AG04449 (cell line): ENCODE measurements at regions not wholly inside any gene's neighbourhood (a gene's known extent, or its start where the extent isn't known, plus 50 kb on each side); places are given as distances from the start of the nearest gene placed in this dataset.

Experiments
- CTCF ChIA-PET: fragments of 350-600 bp; formaldehyde crosslinking; extraction: SDS; loops from one replicate; lab custom pipeline; 2021; ENCODE audit warnings: antibody characterized with exemption; lab: Yijun Ruan, JAX
- POLR2A ChIA-PET: fragments of 400-600, 350-600 bp; formaldehyde crosslinking; extraction: SDS; loops from one replicate; lab custom pipeline; 2020; ENCODE audit warnings: antibody characterized with exemption, inconsistent platforms; lab: Yijun Ruan, JAX
- DNase-seq: peaks from one replicate; pipeline ENCODE4 v3.0.0-alpha.2; 2010; ENCODE audit warnings: low read depth, low spot score
- H3K4me3 ChIP-seq: 2 replicates; pipeline ENCODE4 v1.5.1; 2011; ENCODE audit warnings: low read depth, mild to moderate bottlenecking, control low read depth, low read length
- CTCF ChIP-seq: IDR thresholded peaks from one replicate; pipeline ENCODE4 v1.5.1; 2011; ENCODE audit warnings: mild to moderate bottlenecking, moderate library complexity, low read length, control low read depth, inconsistent platforms; ENCODE audit not compliant: insufficient read depth; ENCODE audit errors: missing control alignments

DNA sequence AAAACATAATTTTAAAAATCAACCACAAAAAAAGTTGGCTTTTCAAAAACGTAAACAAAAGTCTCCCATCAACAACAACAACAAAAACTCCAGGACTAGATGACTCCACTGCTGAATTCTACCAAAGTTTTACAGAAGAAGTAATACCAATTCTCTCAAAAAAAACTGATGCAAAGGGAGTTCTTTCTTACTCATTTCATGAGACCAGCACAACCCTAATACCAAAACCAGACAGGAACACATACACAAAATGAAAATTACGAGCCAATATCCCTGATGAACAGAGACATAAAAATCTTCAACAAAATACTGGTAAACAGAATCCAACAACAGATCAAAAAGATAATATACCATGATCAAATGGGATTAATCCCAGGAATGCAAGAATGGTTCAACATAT is 147.3 kb downstream of the BTG1 start:
- DNase-seq, result no peak
- POLR2A ChIA-PET, result no interaction called here
- H3K4me3 ChIP-seq, result no peak overlapping the region
- CTCF ChIA-PET, result no interaction called here
- TF ChIP-seq CTCF, result no peak

- CTCF ChIA-PET, result no interaction called here
- DNase-seq, result no peak
- POLR2A ChIA-PET, result no interaction called here
- TF ChIP-seq CTCF, result no peak
- no peak overlapping the region for H3K4me3 ChIP-seq
Observed at GRCh38 chr12:91994208-91994797, 151.3 kb downstream of the BTG1 start.

- DNase-seq, result no peak
- POLR2A ChIA-PET, result no interaction called here
- CTCF ChIA-PET, result no interaction called here
- H3K4me3 ChIP-seq, result no peak overlapping the region
- no peak for TF ChIP-seq CTCF
Observed at GRCh38 chr12:91993287-91994017, 152.2 kb downstream of the BTG1 start.

DNA sequence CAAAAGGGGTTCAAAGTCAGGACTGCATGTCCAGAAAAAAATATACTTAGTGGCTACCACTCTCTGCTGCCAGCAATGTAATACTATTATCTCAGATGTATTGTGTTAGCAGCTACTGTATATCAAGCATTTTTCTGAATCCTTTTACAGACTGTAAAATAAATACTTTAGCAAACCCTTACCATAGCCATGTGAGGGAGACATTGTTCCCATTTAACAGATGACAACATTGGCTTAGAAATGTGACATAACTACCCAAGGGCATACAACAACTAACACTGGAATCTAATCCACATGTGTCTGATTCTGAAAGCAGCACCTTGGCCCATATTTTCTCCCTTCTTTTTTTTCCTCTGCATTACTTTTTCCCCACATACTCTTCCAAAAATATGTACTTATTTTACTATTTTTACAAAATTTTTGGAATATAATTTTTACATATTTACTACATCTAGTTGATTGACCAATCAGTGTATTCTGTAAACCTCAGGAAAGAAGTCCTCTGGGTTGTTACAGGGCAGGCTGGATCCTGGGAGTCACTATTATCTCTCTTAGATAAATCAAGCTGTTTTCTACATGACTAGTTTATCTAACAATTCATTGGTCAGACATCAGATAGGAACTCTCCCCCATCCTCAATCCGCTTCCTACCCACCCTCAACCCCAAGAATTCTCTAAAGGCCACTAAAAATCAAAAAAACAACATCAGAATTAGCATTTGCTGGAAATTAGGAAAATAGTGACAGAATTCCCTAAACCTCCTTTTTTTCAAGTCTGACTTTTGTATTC is 154.1 kb downstream of the BTG1 start:
- no peak for TF ChIP-seq CTCF
- H3K4me3 ChIP-seq, result no peak overlapping the region
- CTCF ChIA-PET, result interaction anchor here (0.9 to 1.5 kb wide), 2 partner anchors 9 kb away, joined by 3 to 4 read pairs; no protein-coding TSS in a partner anchor
- no peak for DNase-seq
- POLR2A ChIA-PET, result no interaction called here

DNA sequence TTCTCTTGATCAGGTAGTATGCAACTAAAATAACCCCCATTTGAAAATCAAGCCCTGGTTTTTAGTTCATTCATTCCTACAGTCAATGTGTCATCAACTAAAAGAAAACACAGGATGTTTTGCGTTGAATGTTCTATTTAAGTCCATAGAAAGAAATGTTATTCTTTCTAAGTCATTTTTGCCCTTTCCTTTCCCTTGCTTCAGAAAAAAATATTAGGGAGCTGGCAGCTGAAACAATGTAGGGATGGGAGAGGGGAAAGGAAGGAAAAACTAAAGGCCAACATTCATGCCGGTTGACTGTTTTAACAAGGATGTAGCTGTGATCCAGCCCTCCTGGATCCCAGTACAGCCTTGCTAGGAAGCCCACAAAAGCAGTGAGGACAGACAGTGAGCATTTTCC is 155.1 kb downstream of the BTG1 start:
- ChIA-PET POLR2A (no interaction called here), CTCF (interaction anchor here (0.9 kb wide), 1 partner anchor 8 kb away, joined by 3 read pairs; no protein-coding TSS in a partner anchor)
- no peak overlapping the region for H3K4me3 ChIP-seq
- TF ChIP-seq CTCF, result no peak
- DNase-seq, result no peak

- no peak for DNase-seq
- H3K4me3 ChIP-seq, result no peak overlapping the region
- no peak for TF ChIP-seq CTCF
- POLR2A ChIA-PET, result no interaction called here
- CTCF ChIA-PET, result no interaction called here
Observed at GRCh38 chr12:91989143-91989542, 156.5 kb downstream of the BTG1 start.
